PFSK-1 (cell line): ENCODE measurements at regions not wholly inside any gene's neighbourhood (a gene's known extent, or its start where the extent isn't known, plus 50 kb on each side); places are given as distances from the start of the nearest gene placed in this dataset.

Source experiments
- FOXP2 ChIP-seq: optimal IDR thresholded peaks from 2 replicates; pipeline ENCODE3; 2011; ENCODE audit warnings: borderline replicate concordance, control low read depth, inconsistent platforms; ENCODE audit not compliant: insufficient read depth; ENCODE audit errors: extremely low read length, extremely low read depth
- POLR2AphosphoS5 ChIP-seq: IDR thresholded peaks from 2 replicates; pipeline ENCODE4 v1.6.1; 2012; ENCODE audit warnings: low read depth, mild to moderate bottlenecking, control low read depth, low read length, moderate library complexity
- SIN3A ChIP-seq: IDR thresholded peaks from 2 replicates; pipeline ENCODE4 v1.6.1; 2012; ENCODE audit warnings: mild to moderate bottlenecking, low read length, moderate library complexity, borderline replicate concordance; ENCODE audit not compliant: insufficient read depth
- TAF1 ChIP-seq: IDR thresholded peaks from 2 replicates; pipeline ENCODE4 v1.6.1; 2012; ENCODE audit warnings: low read length, control low read depth, borderline replicate concordance; ENCODE audit not compliant: insufficient read depth
- TF ChIP-seq, protein P1 (sequence below), 2 experiments: IDR thresholded peaks; 2 replicates each; pipeline versions ENCODE4 v1.6.1 to v1.8.0; 2011 to 2012; ENCODE audit warnings: low read depth in 2 of 2, low read length in 2 of 2, control low read depth in 1 of 2, inconsistent platforms in 1 of 2, mild to moderate bottlenecking in 1 of 2, moderate library complexity in 1 of 2; ENCODE audit not compliant: insufficient read depth in 1 of 2

GRCh38 chr9:90169490-90169889, 473.1 kb downstream of the DIRAS2 start:
- TF ChIP-seq POLR2AphosphoS5: no peak
- TF ChIP-seq SIN3A: no peak
- no peak for TF ChIP-seq TAF1
- TF ChIP-seq FOXP2: no peak
- TF ChIP-seq, protein P1, sequence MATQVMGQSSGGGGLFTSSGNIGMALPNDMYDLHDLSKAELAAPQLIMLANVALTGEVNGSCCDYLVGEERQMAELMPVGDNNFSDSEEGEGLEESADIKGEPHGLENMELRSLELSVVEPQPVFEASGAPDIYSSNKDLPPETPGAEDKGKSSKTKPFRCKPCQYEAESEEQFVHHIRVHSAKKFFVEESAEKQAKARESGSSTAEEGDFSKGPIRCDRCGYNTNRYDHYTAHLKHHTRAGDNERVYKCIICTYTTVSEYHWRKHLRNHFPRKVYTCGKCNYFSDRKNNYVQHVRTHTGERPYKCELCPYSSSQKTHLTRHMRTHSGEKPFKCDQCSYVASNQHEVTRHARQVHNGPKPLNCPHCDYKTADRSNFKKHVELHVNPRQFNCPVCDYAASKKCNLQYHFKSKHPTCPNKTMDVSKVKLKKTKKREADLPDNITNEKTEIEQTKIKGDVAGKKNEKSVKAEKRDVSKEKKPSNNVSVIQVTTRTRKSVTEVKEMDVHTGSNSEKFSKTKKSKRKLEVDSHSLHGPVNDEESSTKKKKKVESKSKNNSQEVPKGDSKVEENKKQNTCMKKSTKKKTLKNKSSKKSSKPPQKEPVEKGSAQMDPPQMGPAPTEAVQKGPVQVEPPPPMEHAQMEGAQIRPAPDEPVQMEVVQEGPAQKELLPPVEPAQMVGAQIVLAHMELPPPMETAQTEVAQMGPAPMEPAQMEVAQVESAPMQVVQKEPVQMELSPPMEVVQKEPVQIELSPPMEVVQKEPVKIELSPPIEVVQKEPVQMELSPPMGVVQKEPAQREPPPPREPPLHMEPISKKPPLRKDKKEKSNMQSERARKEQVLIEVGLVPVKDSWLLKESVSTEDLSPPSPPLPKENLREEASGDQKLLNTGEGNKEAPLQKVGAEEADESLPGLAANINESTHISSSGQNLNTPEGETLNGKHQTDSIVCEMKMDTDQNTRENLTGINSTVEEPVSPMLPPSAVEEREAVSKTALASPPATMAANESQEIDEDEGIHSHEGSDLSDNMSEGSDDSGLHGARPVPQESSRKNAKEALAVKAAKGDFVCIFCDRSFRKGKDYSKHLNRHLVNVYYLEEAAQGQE (IDR thresholded peaks at IDR 0.05; ENCODE audit: insufficient read depth in 1 of 2, low read depth in 2 of 2, low read length in 2 of 2): no peak

DNA sequence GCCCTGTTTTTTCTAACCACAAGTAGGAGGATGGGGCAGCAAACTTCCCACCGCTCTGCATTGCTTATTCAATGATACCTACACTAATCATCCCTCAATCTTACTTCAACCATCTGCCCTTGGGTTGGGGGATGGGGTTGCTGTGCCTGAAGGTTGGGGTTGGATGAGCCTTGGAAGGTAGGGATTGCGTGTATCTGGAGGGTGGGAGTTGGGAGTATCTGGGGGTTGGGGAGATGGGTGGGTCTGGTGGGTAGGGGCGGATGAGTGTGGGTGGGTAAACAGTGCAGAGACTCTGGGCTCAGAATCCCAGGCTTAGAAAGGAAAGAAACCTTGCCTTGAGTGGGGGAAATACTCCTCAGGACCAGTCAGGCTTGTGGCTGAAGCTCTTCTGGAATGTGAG, 467.4 kb downstream of the DIRAS2 start:
- TF ChIP-seq, protein P1 (IDR thresholded peaks at IDR 0.05; ENCODE audit: insufficient read depth in 1 of 2, low read depth in 2 of 2, low read length in 2 of 2): no peak
- TF ChIP-seq TAF1: no peak
- TF ChIP-seq SIN3A: no peak

DNA sequence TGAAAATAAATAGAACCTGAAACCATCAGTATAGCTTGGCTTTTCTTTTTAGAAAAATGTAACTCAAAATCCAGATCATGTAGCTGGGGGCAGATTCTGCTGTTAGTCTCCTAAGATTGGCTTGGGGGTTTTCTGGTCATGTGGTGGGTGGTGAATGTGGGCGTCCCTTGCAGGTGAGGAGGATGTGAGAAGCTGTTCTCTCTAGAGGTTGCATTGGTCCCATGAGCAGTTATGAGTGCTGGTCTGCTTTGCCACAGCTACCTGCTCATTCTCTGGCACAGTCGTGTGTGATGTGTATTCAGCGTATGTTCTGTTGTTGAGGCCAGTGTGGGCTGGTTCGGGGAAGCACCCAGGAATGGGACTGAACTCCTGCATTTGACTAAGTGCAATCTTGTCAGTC, 466.8 kb downstream of the DIRAS2 start:
- TF ChIP-seq FOXP2 (no peak), POLR2AphosphoS5 (no peak), TAF1 (no peak), SIN3A (no peak)
- TF ChIP-seq, protein P1 (IDR thresholded peaks at IDR 0.05; ENCODE audit: insufficient read depth in 1 of 2, low read depth in 2 of 2, low read length in 2 of 2): no peak

GRCh38 chr9:90176901-90177300, 465.7 kb downstream of the DIRAS2 start:
- TF ChIP-seq TAF1: no peak

DNA sequence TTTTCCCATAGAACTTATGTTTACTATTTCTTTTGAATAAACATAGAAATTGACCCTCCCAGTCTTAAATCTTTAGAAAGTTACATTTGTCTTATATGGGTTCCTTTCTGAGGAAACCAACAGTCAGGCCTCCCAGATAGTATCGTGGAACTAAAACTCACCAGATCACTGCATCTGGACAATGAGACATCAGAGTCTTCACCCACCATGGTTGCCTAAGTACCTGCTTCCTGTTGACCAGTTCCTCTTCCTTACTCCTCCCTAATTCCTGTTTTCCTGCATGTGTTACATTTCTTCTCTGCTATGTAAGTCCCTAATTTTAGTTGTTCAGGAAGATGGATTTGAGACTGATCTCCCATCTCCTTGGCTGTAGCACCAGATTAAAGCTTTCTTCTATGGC, 462.2 kb downstream of the DIRAS2 start:
- TF ChIP-seq, protein P1 (IDR thresholded peaks at IDR 0.05; ENCODE audit: insufficient read depth in 1 of 2, low read depth in 2 of 2, low read length in 2 of 2): no peak
- TF ChIP-seq SIN3A (no peak), FOXP2 (no peak), POLR2AphosphoS5 (no peak), TAF1 (no peak)
